ENCODE measurements at regions not wholly inside any gene's neighbourhood (a gene's known extent, or its start where the extent isn't known, plus 50 kb on each side); places are given as distances from the start of the nearest gene placed in this dataset.

GRCh38 chr9:104286799-104287198 is 192.7 kb downstream of the SMC2 start:
- no peaks in the 10 kb centered on the region for H3K9me3 ChIP-seq
- WGBS, 2 donors (ENCODE audit: low coverage in 1 of 2): 12 to 39% methylated on average over 2 of the region's 2 CpGs
- intact Hi-C loops (cut with DNase I; ENCODE audit: low total_unique reads) (no loop called here), in situ Hi-C loops (cut with MboI; ENCODE audit: low pct_ligation_motif_present in 1 of 4, low pct_unique_long_range_greater_than_20kb in 1 of 4, low sequenced_read_pairs in 3 of 4) (loop anchor here in 1 of 4 donors (25.0 kb wide), 1 partner anchor 101 kb away; no protein-coding TSS in a partner anchor)
- no peak overlapping the region for H3K4me3 ChIP-seq
- DNase-seq: peak; percentile 44
- H3K4me1 ChIP-seq: peaks cover 0 to 31% (median 0%) of the 10 kb centered on the region in 4 donors
- no peaks in the 10 kb centered on the region for H3K36me3 ChIP-seq
- H3K27me3 ChIP-seq: no peaks in the 10 kb centered on the region
- peak overlapping the region in 3 of 4 donors; percentile 2 to 61 (median 53) for H3K27ac ChIP-seq
- TF ChIP-seq POLR2A (IDR thresholded peaks at IDR 0.05) (no peak), CTCF (IDR thresholded peaks at IDR 0.05) (no peak), EP300 (IDR thresholded peaks at IDR 0.05; ENCODE audit: low read depth) (no peak), POLR2AphosphoS5 (IDR thresholded peaks at IDR 0.05) (no peak)

GRCh38 chr9:104287253-104287878 is 193.3 kb downstream of the SMC2 start:
- Histone ChIP-seq H3K27me3 (no peaks in the 10 kb centered on the region), H3K27ac (peak overlapping the region in 2 of 4 donors; percentile 18 to 61), H3K9me3 (no peaks in the 10 kb centered on the region), H3K4me3 (no peak overlapping the region), H3K36me3 (no peaks in the 10 kb centered on the region), H3K4me1 (peaks cover 0 to 31% (median 0%) of the 10 kb centered on the region in 4 donors)
- 72 to 82% methylated on average over 5 of the region's 5 CpGs for WGBS, 2 donors (ENCODE audit: low coverage in 1 of 2)
- intact Hi-C loops (cut with DNase I; ENCODE audit: low total_unique reads): no loop called here
- TF ChIP-seq POLR2AphosphoS5 (IDR thresholded peaks at IDR 0.05) (no peak), CTCF (IDR thresholded peaks at IDR 0.05) (no peak), POLR2A (IDR thresholded peaks at IDR 0.05) (no peak), EP300 (IDR thresholded peaks at IDR 0.05; ENCODE audit: low read depth) (no peak)
- DNase-seq: no peak
- in situ Hi-C loops (cut with MboI; ENCODE audit: low pct_ligation_motif_present in 1 of 4, low pct_unique_long_range_greater_than_20kb in 1 of 4, low sequenced_read_pairs in 3 of 4): loop anchor here in 1 of 4 donors (25.0 kb wide), 1 partner anchor 100 kb away; no protein-coding TSS in a partner anchor

- Histone ChIP-seq H3K36me3 (no peaks in the 10 kb centered on the region), H3K4me3 (no peak overlapping the region), H3K27ac (no peak overlapping the region), H3K9me3 (no peaks in the 10 kb centered on the region), H3K4me1 (peaks cover 0 to 12% (median 0%) of the 10 kb centered on the region in 4 donors), H3K27me3 (no peaks in the 10 kb centered on the region)
- DNase-seq: no peak
- 80 to 83% methylated on average over 2 to 4 of the region's 4 CpGs for WGBS, 2 donors (ENCODE audit: low coverage in 1 of 2)
- TF ChIP-seq POLR2AphosphoS5 (IDR thresholded peaks at IDR 0.05): no peak
- TF ChIP-seq EP300 (IDR thresholded peaks at IDR 0.05; ENCODE audit: low read depth): no peak
- TF ChIP-seq POLR2A (IDR thresholded peaks at IDR 0.05): no peak
- TF ChIP-seq CTCF (IDR thresholded peaks at IDR 0.05): no peak
- in situ Hi-C loops (cut with MboI; ENCODE audit: low pct_ligation_motif_present in 1 of 4, low pct_unique_long_range_greater_than_20kb in 1 of 4, low sequenced_read_pairs in 3 of 4): loop anchor here in 1 of 4 donors (25.0 kb wide), 1 partner anchor 93 kb away; no protein-coding TSS in a partner anchor
- intact Hi-C loops (cut with DNase I; ENCODE audit: low total_unique reads): no loop called here
Observed at GRCh38 chr9:104293877-104294276, 199.8 kb downstream of the SMC2 start.

DNA sequence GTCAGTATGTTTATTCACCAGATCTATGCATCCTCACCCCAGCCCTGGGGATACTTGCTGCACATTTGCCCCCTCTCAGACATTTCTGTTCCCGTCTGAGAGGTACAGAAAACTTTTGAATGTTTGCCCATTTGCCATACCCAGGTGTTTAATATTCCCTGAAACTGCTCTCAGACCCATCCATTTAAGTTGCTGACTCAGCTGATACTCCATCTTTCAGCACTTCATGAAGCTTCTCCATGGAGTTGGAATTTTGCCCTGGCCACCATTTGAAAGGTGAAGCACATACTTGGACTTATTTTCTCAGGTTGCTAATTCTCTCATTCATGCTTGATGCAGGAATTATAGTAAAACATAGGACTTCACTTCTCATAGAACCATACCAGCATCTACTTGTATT is 203.9 kb upstream of the OR13F1 start:
- in situ Hi-C loops (cut with MboI; ENCODE audit: low pct_ligation_motif_present in 1 of 4, low pct_unique_long_range_greater_than_20kb in 1 of 4, low sequenced_read_pairs in 3 of 4): no loop called here
- H3K4me3 ChIP-seq: no peak overlapping the region
- H3K27me3 ChIP-seq: no peaks in the 10 kb centered on the region
- H3K27ac ChIP-seq: no peak overlapping the region
- no peaks in the 10 kb centered on the region for H3K4me1 ChIP-seq
- no peaks in the 10 kb centered on the region for H3K9me3 ChIP-seq
- DNase-seq: no peak
- intact Hi-C loops (cut with DNase I; ENCODE audit: low total_unique reads): no loop called here
- TF ChIP-seq POLR2AphosphoS5 (IDR thresholded peaks at IDR 0.05): no peak
- TF ChIP-seq POLR2A (IDR thresholded peaks at IDR 0.05): no peak
- no peaks in the 10 kb centered on the region for H3K36me3 ChIP-seq
- WGBS, 2 donors (ENCODE audit: low coverage in 1 of 2): 64 to 86% methylated on average over 1 of the region's 1 CpG
